RWPE2 (cell line): ENCODE measurements at regions not wholly inside any gene's neighbourhood (a gene's known extent, or its start where the extent isn't known, plus 50 kb on each side); places are given as distances from the start of the nearest gene placed in this dataset.

Experiments
- ATAC-seq: fragments of 200-7000 bp; cut with Tn5 transposase; 3 replicates; pipeline ENCODE4 v1.9.1; 2021; ENCODE audit warnings: low read depth
- DNase-seq: peaks from one replicate; pipeline ENCODE4 v3.0.0-alpha.2; 2020; ENCODE audit warnings: low spot score
- H3K27ac ChIP-seq: fragments of 450-650 bp; 2 replicates; pipeline ENCODE4 v1.5.1; 2017; ENCODE audit warnings: mild to moderate bottlenecking; ENCODE audit not compliant: poor library complexity, severe bottlenecking
- H3K27me3 ChIP-seq: fragments of 250-450 bp; sonication (Bioruptor Pico); 2 replicates; pipeline ENCODE4 v1.5.1; 2021; ENCODE audit warnings: mild to moderate bottlenecking, moderate library complexity; ENCODE audit not compliant: insufficient read depth, poor library complexity, severe bottlenecking
- H3K36me3 ChIP-seq: fragments of 250-450 bp; sonication (Bioruptor Pico); 2 replicates; pipeline ENCODE4 v1.5.1; 2020; ENCODE audit warnings: low read depth, mild to moderate bottlenecking, moderate library complexity
- H3K4me1 ChIP-seq: fragments of 250-450 bp; sonication (Bioruptor Pico); 2 replicates; pipeline ENCODE4 v1.5.1; 2021; ENCODE audit warnings: mild to moderate bottlenecking, moderate library complexity; ENCODE audit not compliant: insufficient read depth, poor library complexity, severe bottlenecking
- H3K4me3 ChIP-seq: fragments of 250-450 bp; sonication (Bioruptor Pico); 2 replicates; pipeline ENCODE4 v1.5.1; 2021; ENCODE audit warnings: mild to moderate bottlenecking, moderate library complexity; ENCODE audit not compliant: severe bottlenecking
- H3K9me3 ChIP-seq: fragments of 250-450 bp; sonication (Bioruptor Pico); 2 replicates; pipeline ENCODE4 v1.5.1; 2021; ENCODE audit warnings: mild to moderate bottlenecking, moderate library complexity; ENCODE audit not compliant: severe bottlenecking
- TF ChIP-seq, protein P1 (sequence below): fragments of 450-650 bp; IDR thresholded peaks from one replicate; pipeline ENCODE4 v1.5.1; 2017; ENCODE audit warnings: mild to moderate bottlenecking, moderate library complexity; ENCODE audit not compliant: poor library complexity, severe bottlenecking

DNA sequence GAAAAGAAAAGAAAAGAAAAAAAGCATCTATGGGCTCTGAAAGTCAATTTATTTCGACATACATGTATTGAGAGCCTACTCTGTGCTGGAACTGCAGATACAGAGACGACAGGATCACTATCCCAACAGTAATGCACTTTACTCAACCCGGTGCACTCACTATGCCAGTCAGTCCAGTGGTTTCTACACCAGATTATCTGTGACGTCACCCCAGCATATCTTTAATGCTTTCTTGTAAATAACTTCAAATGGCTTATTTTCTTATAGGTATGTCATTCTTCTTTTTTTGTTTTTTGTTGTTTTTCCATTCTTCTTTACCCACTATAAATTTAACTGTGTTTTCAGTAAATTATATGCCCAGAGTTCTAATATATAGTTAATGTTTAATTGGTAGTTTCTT lies 800.0 kb upstream of the FANCL start:
- DNase-seq (no peak), ATAC-seq (no peak)
- H3K4me1 ChIP-seq: no peaks in the 10 kb centered on the region
- H3K9me3 ChIP-seq: no peaks in the 10 kb centered on the region
- H3K27me3 ChIP-seq: no peaks in the 10 kb centered on the region
- H3K36me3 ChIP-seq: no peaks in the 10 kb centered on the region
- H3K4me3 ChIP-seq: no peak overlapping the region
- no peak overlapping the region for H3K27ac ChIP-seq
- TF ChIP-seq, protein P1, sequence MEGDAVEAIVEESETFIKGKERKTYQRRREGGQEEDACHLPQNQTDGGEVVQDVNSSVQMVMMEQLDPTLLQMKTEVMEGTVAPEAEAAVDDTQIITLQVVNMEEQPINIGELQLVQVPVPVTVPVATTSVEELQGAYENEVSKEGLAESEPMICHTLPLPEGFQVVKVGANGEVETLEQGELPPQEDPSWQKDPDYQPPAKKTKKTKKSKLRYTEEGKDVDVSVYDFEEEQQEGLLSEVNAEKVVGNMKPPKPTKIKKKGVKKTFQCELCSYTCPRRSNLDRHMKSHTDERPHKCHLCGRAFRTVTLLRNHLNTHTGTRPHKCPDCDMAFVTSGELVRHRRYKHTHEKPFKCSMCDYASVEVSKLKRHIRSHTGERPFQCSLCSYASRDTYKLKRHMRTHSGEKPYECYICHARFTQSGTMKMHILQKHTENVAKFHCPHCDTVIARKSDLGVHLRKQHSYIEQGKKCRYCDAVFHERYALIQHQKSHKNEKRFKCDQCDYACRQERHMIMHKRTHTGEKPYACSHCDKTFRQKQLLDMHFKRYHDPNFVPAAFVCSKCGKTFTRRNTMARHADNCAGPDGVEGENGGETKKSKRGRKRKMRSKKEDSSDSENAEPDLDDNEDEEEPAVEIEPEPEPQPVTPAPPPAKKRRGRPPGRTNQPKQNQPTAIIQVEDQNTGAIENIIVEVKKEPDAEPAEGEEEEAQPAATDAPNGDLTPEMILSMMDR: no peak

DNA sequence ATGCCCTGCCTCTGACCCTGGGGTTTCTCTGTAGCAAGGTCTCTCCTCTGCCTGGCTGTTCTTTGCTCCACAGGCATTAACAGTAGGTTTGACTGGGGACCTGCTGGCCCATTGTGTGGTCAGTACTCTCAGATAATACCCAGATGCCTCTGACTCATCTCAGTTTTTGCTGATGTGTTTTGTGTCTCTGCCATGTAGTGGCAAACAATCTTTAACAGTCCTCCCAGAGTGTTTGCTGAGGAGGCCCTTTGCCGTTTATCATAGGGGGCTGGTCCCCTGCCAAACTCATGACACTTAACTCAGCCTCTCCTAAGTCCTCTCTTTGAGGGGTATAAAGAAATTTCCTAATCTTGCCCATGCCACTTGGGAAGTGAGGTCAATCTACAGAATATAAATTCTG lies 793.7 kb upstream of the FANCL start:
- TF ChIP-seq, protein P1: no peak
- Histone ChIP-seq H3K9me3 (no peaks in the 10 kb centered on the region), H3K4me3 (no peak overlapping the region), H3K27me3 (no peaks in the 10 kb centered on the region), H3K4me1 (no peaks in the 10 kb centered on the region), H3K36me3 (no peaks in the 10 kb centered on the region), H3K27ac (no peak overlapping the region)
- no peak; the same call in 2 of the 3 replicates for ATAC-seq
- no peak for DNase-seq

DNA sequence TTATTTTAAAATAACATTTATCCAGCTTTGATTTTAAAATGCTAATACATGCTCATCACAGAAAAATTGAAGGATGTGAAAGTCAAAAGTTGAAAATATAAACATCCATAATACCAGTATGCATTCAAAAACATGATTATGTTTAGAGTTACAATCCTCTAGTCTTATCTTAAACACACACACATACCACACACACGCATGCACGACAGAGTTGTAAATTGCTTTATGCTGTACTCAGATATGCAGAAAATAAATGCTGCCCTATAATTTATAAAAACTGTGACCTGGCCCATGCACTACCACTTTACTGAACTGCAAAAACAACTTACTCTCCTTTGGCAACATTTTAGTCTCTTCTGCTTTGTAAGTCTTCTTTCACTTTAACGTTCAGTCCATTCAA lies 793.0 kb upstream of the FANCL start:
- no peaks in the 10 kb centered on the region for H3K4me1 ChIP-seq
- H3K27me3 ChIP-seq: no peaks in the 10 kb centered on the region
- H3K36me3 ChIP-seq: no peaks in the 10 kb centered on the region
- DNase-seq: no peak
- no peak overlapping the region for H3K4me3 ChIP-seq
- no peak for ATAC-seq
- TF ChIP-seq, protein P1: no peak
- no peak overlapping the region for H3K27ac ChIP-seq
- no peaks in the 10 kb centered on the region for H3K9me3 ChIP-seq

DNA sequence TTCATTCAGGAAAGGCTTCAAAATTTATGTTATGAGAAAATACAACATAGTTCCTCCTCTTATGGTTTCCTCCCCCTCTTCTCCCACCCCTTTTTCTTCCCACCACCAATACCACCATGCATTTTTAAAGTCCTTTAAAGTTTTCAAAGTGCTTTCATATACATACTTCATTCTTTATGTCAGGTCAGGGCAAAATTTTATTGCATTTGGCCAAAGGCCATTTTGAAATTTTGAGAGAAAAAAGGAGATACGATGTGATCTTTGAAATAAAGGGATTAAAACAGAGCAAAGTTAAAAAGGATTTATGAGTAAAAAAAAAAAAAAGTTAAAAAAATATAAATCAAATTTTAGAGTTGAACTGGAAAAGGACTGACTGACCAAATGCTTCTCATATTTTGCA lies 792.5 kb upstream of the FANCL start:
- ATAC-seq (no peak), DNase-seq (no peak)
- Histone ChIP-seq H3K4me1 (no peaks in the 10 kb centered on the region), H3K36me3 (no peaks in the 10 kb centered on the region), H3K4me3 (no peak overlapping the region), H3K27me3 (no peaks in the 10 kb centered on the region), H3K9me3 (no peaks in the 10 kb centered on the region), H3K27ac (no peak overlapping the region)
- TF ChIP-seq, protein P1: no peak

DNA sequence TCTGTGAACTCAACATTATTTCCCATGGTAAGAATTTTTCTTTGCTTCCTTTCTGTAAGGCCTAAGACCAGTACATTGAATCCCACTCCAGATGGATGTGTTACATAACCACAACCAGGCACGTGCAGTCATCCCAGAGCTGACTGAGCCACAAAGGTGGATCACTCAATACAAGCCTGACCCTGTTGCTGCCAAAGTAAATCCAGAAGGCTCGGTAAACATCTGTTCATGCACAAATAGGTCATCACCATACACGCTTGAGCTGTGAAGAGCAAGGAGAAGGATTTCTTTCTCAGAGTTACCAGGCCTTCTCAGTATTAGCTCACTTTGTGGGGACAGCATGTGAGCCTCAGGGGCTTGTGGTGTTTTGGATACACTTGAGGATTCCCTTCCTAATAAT lies 791.4 kb upstream of the FANCL start:
- H3K36me3 ChIP-seq: no peaks in the 10 kb centered on the region
- no peak for ATAC-seq
- no peaks in the 10 kb centered on the region for H3K27me3 ChIP-seq
- DNase-seq: no peak
- H3K4me3 ChIP-seq: no peak overlapping the region
- H3K4me1 ChIP-seq: no peaks in the 10 kb centered on the region
- no peaks in the 10 kb centered on the region for H3K9me3 ChIP-seq
- H3K27ac ChIP-seq: no peak overlapping the region
- TF ChIP-seq, protein P1: no peak
